T-helper 22 cell (primary cell): ENCODE measurements at regions not wholly inside any gene's neighbourhood (a gene's known extent, or its start where the extent isn't known, plus 50 kb on each side); places are given as distances from the start of the nearest gene placed in this dataset.

ENCODE experiments used
- DNase-seq: peaks from one replicate; pipeline ENCODE4 v3.0.0-alpha.2; 2020; ENCODE audit warnings: low read depth

DNA sequence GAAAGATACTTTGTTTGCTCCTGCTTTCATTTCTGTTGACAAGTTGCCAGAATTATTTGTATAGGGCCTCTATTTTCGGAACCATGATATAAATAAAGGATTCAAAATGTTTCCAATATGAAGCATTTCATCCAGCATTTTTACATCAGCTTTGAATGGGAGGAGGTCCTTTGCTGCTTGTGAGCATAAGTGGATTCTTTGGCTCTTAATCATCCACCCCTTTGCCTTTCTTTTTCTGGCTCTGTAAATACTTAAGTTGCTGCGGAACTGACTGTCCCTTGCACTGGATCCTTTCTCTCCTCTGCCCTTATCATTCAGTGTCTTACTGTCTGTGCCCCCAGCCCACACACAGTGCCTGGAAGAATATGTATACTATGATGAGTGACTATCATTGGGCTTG, 357.3 kb upstream of the RGS6 start:
- DNase-seq = no peak

DNA sequence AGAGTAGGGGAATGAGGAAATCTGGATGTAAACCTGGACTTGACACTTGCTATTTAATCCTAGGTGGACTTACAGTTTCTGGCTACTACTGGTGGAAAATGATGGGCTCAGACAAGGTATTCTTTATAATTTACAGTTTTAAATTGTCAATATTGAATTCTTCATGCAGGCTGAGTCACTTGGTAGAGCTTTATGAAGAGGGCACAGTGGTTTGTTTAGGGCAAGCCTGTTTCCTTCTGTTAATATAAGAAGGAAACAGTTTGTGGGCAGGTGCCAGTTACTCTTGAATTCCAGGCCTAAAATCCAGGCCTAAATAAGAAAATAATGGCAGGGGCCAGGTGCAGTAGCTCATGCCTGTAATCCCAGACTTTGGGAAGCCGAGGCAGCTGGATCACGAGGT, 355.8 kb upstream of the RGS6 start:
- no peak for DNase-seq

DNA sequence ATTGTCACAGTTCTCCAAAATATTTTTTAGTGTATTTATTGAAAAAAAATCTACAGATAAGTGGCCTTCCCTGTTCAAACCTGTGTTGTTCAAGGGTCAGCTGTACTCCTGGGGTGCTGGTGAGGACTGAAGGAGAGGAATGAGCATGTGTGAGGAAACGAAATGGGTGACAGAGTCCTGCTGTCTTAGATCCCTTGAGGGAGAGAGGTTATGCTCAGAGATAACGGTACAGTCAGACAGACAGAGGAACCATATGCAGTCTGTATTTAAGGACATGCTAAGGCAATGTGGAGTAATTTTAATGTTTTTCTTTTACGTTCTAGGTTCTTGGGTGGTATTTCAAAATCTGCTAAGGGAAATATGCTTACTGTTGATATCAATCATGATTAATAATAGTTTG, 352.9 kb upstream of the RGS6 start:
- DNase-seq = no peak

DNA sequence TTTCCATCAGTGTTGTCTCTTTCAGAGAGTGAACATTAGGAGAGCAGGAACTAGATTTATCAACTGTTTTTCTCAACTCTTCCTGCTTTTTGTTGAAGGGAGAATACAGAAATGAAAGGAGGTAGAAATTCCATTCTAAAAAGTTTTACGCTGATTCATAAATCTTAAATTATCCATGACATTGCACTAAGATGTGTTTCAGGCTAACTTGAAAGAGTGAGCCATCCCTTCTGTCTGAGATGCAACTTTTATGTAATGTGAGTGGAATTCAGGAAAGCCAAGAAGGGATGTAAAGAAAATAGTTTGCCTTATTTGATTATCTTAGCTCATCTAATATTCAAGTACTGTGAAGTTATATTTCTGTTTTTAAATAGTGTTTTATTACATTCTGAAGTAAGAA, 349.5 kb upstream of the RGS6 start:
- no peak for DNase-seq

DNA sequence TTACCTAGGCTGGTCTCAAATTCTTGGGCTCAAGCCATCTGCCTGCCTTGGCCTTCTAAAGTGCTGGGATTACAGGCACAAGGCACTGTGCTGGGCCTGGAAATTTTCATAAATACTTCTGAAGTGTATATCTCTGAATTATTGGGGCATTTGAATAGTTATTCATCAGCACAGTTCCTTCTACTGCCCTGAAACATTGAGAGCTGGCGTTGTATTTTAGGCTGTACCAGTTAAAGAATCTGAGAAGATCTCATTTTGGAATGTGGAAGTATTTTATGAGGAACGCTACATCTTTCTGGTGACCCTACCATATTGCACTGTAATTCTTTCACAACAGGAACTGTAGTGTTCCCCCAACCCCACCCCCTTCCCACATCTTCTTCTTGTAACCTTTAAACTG, 349.0 kb upstream of the RGS6 start:
- DNase-seq = no peak

DNA sequence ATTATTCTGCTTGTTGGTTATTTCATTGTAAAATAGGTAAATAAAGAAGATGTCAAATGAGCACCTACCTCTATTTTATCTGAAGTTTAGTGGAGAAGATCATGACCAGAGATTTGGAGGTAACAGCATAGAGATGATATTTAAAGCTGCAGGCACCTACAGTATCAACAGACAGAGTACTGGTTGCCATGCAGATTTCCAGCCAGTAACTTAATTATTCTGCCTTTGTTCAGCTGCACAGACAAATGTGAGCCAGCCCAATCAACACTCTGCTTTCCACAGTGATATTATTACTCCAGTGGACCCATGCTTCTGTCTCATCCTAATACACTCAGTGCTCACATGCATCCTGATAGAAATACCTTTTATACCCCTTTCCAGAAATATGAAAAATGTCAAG, 348.5 kb upstream of the RGS6 start:
- DNase-seq = no peak

DNA sequence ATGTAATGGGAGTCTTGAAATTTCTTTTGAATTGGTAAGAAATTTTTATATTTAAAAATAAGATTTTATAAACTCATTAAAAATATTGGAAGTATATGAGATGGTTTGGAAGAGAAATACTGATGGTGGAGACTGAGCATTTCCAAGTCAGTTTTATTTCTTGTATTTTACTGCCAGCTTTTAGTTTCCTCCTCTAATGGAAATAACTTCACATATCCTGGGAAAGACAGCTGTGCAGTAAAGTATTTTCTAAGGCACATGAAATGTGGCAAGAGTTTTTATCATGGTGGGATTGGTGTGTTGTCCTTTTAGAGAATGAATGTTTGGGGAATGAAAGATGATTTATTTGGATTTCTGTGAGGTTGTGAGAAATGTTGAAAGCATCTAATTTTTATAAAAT, 346.9 kb upstream of the RGS6 start:
- no peak for DNase-seq

DNA sequence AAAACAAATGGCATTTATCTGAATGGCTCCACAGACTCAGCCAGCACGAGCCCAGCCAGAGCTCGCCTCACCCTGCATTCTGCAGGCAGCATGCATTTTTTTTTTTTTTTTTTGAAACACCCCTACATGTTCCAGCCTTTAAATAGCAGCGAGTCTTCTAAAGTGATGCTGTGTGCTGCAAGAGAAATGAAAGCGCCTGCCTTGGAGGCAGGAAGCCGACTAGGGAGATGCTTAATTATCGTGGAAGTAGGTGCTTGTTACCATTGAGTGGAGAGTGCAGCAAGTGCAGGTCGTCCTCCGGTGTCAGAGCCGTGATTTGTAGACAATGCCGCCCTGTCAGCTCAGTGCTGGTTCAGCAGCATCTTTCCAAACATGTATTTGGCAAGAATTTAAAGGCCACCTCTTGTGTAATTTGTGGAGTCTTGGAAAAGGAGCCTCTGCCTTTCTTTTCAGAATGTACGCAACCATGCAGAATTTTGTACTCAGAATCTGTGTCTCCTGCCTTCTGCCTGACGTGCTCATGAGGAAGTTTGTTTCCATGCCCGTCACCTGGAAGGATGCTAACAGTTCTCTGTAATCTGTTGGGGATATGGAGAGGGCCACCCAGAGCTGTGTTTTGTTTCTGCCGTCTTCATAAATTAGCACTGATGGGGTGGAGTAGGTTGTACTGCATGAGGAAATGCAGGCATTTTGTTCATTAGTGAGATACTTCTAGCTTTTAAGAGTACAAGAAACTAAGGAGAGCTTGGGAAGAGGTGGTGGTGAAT, 345.9 kb upstream of the RGS6 start:
- DNase-seq = no peak

DNA sequence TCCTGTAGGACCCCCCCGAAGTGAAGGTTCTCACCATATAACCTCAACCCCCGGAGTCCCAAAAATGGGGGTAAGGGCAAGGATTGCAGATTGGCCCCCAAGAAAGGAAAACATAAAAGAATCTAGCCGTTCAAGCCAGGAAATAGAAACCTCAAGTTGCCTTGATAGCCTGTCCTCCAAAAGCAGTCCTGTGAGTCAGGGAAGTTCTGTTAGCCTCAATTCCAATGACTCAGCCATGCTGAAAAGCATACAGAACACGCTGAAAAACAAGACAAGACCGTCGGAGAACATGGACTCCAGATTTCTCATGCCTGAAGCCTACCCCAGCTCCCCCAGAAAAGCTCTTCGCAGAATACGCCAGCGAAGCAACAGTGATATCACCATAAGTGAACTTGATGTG, 344.2 kb upstream of the RGS6 start:
- DNase-seq = no peak

DNA sequence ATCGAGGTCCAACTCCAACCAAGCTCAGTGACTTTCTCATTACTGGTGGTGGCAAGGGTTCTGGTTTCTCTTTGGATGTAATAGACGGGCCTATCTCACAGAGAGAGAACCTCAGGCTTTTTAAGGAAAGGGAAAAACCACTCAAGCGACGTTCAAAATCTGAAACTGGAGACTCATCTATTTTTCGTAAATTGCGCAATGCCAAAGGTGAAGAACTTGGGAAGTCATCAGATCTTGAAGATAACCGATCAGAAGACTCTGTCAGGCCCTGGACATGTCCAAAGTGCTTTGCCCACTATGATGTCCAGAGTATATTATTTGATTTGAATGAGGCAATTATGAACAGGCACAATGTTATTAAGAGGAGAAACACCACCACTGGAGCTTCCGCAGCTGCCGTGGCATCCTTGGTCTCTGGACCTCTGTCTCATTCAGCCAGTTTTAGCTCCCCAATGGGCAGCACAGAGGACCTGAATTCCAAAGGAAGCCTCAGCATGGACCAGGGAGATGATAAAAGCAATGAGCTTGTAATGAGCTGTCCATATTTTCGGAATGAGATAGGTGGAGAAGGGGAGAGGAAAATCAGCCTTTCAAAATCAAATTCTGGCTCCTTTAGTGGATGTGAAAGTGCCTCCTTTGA, 343.5 kb upstream of the RGS6 start:
- no peak for DNase-seq

DNA sequence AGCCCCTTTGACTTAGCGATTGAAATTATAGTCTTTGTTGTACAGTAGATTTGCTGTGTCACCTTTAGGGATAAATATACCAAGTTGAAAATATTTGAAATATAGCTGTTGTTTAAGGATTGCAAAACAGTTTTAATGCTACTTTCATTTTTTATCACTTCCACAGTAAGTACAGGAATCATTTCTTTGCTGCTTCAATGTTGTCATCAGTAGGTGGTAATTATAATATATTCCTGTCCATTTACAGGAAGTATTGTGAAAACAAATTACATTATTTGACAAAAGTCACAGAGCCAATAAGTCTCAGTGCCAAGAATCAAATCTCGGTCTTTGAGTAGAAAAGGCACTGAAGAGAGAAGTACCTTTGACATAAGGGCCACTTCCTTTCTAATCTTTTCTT, 342.6 kb upstream of the RGS6 start:
- no peak for DNase-seq

DNA sequence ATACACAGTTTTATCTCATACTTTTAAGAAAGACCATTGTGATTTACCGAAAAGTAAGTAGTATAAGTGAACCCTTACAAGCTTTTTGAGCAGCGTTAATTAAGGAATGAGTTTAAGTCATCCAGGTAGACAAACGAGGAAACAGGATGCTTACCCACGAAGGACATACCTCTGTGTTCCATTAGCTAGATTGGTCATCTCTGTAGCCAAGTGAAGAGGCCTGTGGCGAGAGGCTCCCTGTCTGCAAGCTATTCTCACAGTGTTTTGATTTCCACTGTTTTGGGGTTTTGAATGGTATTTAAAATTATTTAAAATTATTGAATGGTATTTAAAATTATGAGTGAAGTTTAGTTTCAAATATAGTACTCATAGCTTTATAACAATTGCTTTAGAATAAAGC, 342.1 kb upstream of the RGS6 start:
- no peak for DNase-seq

DNA sequence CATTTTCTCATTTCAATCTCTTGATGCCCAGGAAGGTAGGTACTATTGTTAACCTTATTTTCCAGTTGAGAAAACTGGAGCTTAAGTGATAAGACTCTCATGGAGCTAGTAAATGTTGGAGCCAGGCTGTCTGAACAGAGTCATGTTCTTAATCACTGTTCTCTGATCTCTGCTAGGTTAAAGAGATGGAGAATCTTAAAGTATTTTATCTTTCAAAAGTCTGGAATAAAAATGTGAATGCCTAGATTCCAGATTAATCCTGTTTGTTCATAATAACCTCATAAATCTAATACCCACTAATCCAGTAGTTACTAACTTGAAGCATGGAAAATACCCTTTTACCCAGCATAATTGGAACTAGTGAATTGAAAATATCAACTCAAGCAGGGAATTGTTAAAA, 341.0 kb upstream of the RGS6 start:
- DNase-seq = no peak

DNA sequence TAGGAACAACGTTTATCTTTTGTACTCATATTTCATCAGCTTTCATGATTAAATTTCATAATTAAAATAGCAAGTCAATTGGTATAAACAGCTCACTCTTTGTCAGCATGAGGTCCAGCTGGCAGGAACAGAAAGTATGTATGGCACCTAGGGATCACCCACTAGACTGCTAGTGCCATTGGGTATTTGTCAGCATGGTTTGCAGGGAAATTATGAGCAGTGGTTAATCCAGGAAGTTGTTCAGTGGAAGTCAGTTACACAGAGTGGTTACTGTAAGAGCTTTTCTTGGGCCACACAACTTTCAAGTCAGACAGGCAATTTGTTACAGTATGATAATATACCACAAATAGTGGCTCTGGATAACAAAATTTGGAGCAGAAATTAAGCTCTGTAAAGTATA, 340.3 kb upstream of the RGS6 start:
- no peak for DNase-seq

DNA sequence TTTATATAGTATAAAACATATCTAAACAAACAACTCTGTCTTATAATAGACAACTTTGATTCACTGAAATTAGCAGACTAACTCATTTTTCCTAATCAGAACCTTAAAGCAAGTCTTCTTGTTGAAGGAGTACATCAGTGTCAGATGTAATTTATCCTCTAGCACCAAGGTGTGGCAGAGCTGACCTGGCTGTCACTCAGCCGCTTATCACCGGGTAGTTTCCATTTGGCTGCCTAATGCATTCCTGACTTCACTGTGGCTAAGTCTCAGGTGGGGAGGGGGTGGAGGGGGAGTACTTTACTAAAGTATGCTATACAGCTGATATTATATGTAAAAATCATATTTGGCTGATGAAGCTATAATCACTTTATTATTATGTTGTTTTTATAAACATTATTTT, 339.9 kb upstream of the RGS6 start:
- DNase-seq = no peak

DNA sequence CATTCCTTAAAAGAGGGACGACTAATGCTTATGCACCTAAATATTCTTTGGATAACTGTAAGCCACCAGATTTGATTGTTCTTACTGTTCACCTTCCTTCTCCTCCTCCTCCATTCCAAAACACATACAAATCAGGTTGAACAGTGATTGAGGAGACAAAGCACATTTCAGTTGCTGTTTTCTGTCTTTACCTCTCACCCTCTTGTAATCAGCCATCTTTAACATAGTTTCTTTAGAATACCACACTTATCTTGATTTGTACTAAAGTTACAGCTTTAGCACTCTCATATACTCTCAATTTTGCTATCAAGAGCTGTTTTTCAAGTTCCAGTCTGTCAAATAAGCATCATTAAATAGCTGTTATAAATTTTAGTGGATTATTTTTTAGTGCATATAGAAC, 338.3 kb upstream of the RGS6 start:
- DNase-seq = no peak

DNA sequence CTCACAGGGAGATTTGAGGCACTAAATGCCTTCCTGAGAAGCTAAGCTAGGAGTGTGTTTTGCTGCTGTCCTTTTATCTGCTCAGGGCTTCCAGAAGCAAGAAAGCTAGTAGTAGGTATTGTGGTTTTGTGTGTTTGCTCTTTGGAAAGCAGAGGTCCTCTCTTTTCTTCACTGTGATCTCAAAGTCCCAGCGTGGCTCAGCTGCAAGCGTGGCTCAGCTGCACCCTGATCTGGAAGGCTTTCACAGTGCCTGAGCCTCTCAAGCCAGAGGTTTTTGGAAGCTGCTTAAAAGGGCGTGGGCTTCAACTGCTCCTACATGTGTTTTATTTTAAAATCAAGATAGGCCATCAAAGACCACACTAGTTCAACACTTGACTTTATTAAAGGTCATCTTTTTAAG, 337.4 kb upstream of the RGS6 start:
- DNase-seq = no peak

DNA sequence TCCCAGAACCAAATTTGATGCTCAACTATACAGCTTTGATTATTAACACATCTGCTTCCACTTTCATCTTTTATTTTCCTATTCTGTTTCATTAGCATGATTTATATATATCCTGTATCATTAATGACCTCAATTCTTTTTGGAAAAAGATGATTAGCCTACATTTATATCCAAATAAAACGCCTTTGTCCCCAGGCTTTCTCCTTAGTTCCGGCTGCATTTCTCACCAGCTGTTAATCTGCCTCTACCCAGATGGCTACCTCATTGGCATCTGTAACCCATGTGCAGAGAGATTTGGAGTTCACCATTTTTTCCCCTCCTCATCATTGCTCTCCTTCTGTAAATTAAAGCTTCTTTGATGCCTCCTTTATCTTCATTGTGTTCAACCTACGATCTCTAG, 336.8 kb upstream of the RGS6 start:
- no peak for DNase-seq

DNA sequence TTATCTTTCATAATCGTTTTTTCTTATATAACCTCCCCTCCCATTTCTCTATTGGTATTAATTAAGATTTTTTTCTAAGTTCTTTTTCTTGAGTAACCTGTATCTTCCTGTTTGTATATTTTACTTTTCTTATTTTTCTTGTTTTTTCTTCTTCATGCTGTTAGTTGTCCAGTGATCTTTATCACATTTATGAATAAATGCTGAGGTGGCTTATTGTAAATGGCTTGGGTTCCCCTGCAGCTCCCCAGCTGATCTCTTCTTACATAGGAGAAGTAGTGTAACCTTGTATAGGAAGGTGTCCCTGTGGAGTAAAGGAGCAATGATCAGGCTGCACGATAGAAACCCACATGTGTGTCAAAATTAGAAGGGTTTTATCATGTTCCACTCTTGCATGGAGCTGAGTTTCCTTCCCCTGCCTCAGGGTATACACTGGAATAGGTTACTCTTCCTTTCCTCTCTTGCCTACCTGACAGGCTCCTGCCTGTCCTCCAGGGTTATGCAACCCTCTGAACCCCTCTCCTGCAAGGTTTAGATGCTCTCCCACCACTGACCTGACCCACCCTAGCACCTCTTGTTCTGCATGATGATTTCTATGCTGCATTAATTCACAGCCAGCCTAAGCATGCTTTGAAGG, 334.8 kb upstream of the RGS6 start:
- DNase-seq = no peak

DNA sequence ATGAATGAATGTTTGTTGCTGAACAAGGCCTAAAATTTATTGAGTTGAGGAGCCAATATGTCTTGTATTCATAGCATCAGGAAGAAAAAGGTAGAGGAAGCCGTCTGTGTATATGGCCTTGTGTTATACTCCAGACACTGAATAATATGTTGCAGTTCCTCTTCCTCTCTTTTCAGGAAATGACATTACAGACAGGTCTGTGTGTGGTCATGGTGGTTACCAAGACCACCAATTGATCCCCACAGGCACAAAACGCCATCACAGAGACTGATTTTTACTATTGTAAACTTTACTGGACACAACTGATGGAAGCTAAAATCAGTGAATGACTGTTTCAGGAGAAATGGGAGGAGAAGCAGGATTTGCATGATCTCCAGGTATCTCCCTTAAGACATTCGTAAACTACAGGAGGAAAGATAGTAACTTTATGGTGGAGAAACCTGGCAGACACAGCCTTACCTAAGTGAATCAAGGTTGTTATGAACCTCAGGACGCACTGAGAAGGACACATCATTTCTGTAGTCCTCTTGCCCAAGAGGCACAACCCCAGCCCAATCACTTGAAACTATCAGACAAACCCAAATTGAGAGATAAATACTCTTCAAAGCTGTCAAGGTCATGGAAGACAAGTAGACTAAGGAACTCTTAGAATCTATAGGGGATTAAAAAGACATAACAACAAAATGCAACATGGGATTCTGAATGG, 334.1 kb upstream of the RGS6 start:
- no peak for DNase-seq

DNA sequence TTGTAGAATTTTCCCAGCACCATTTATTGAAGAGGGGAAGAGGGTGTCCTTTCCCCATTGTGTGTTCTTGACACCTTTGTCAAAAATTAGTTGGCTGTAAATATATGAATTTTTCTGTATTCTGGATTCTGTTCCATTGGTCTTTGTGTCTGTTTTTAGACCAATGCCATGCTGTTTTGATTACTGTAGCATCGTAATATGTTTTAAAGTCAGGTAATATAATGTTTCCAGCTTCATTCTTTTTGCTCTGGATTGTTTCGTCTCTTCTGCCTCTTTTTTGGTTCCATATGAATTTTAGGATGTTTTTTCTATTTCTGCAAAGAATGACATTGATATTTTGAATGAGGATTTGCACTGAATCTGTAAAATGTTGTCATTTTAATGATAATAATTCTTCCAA, 331.9 kb upstream of the RGS6 start:
- no peak for DNase-seq

DNA sequence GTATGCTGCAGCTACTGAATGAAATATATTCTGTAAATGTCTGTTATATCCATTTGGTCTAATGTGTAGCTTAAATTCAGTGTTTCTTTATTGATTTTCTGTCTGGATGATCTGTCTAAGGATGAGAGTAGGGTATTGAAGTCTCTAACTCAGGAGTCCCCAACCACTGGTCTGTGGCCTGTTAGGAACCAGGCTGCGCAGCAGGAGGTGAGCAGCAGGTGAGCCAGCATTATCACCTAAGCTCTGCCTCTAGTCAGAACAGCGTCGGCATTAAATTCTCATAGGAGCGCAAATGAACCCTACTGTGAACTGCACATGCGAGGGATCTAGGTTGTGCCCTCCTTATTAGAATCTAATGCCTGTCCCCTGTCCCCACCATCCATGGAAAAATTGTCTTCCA, 329.7 kb upstream of the RGS6 start:
- DNase-seq = no peak

DNA sequence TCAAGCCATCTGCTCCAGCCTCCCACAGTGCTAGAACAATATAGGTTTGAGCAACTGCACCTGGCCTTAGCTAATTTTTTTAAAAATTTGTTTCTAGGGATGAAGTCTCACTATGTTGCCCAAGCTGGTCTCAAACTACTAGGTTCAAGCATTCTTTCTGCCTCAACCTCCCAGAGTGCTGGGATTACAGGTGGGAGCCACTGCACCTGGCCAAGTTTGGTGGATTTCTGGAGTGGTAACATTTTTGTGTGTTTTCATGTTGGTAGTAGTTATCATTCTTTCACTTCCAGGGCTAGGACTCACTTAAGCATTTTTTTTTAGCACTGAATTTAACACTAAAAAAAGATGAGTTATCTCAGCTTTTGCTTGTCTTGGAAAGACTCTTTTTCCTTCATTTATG, 328.0 kb upstream of the RGS6 start:
- no peak for DNase-seq
